ENCODE measurements at regions not wholly inside any gene's neighbourhood (a gene's known extent, or its start where the extent isn't known, plus 50 kb on each side); places are given as distances from the start of the nearest gene placed in this dataset.
A peak's percentile ranks its signal among the peaks of the same experiment; 100 is the strongest.

DNA sequence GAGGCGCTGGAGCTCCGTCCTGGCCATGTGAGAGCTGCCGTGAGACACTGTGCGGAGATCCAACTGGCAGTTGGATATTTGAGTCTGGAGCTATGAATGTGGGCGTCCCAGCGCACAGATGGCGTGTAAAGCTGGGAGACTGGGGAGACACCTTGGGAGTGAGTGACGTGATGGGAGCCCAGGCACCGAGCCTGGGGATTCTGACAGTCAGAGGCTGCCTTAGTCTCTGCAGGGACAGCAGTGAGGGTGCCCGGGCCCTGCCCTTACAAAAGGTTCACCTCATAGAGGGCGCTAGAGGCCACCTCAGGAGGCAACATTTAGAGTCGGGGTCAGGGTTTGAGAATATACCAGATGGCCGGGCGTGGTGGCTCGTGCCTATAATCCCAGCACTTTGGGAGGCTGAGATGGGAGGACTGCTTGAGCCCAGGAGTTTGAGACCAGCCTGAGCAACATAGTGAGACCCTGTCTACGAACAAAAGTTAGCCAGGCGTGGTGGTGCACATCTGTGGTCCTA is 194.1 kb upstream of the GSE1 start:
- H3K27ac ChIP-seq (ENCODE audit: low read length): no peak overlapping the region
- POLR2A ChIA-PET: no interaction called here
- H3K4me3 ChIP-seq (ENCODE audit: low read depth in 2 of 2, low read length in 2 of 2): no peak overlapping the region
- H3K27me3 ChIP-seq (ENCODE audit: control insufficient read depth, insufficient read depth, low read length): no peaks in the 10 kb centered on the region
- no peaks in the 10 kb centered on the region for H3K9me3 ChIP-seq (ENCODE audit: control insufficient read depth, insufficient read depth, low read depth, low read length)
- BruUV-seq (replicated peaks): no TSS peak
- H3K4me1 ChIP-seq (ENCODE audit: control insufficient read depth, insufficient read depth, low read length): peaks cover 3% of the 10 kb centered on the region; the same call in 1 of the 2 replicates
- DNase-seq (ENCODE audit: low read depth, low spot score) (no peak), ATAC-seq (no peak)
- in situ Hi-C loops (cut with HindIII; ENCODE audit: low pct_unique_long_range_greater_than_20kb, low sequenced_read_pairs) (no loop called here), intact Hi-C loops (cut with micrococcal nuclease; ENCODE audit: unreplicated experiment) (no loop called here)
- H3K36me3 ChIP-seq (ENCODE audit: control insufficient read depth, insufficient read depth, low read length): no peaks in the 10 kb centered on the region
- CTCF ChIA-PET: no interaction called here
- TF ChIP-seq, protein P1, sequence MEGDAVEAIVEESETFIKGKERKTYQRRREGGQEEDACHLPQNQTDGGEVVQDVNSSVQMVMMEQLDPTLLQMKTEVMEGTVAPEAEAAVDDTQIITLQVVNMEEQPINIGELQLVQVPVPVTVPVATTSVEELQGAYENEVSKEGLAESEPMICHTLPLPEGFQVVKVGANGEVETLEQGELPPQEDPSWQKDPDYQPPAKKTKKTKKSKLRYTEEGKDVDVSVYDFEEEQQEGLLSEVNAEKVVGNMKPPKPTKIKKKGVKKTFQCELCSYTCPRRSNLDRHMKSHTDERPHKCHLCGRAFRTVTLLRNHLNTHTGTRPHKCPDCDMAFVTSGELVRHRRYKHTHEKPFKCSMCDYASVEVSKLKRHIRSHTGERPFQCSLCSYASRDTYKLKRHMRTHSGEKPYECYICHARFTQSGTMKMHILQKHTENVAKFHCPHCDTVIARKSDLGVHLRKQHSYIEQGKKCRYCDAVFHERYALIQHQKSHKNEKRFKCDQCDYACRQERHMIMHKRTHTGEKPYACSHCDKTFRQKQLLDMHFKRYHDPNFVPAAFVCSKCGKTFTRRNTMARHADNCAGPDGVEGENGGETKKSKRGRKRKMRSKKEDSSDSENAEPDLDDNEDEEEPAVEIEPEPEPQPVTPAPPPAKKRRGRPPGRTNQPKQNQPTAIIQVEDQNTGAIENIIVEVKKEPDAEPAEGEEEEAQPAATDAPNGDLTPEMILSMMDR (IDR thresholded peaks at IDR 0.05): peak; percentile 46
- no peak for TF ChIP-seq POLR2AphosphoS5 (IDR thresholded peaks at IDR 0.05; ENCODE audit: low read depth, low read length)
- TF ChIP-seq, protein P2, sequence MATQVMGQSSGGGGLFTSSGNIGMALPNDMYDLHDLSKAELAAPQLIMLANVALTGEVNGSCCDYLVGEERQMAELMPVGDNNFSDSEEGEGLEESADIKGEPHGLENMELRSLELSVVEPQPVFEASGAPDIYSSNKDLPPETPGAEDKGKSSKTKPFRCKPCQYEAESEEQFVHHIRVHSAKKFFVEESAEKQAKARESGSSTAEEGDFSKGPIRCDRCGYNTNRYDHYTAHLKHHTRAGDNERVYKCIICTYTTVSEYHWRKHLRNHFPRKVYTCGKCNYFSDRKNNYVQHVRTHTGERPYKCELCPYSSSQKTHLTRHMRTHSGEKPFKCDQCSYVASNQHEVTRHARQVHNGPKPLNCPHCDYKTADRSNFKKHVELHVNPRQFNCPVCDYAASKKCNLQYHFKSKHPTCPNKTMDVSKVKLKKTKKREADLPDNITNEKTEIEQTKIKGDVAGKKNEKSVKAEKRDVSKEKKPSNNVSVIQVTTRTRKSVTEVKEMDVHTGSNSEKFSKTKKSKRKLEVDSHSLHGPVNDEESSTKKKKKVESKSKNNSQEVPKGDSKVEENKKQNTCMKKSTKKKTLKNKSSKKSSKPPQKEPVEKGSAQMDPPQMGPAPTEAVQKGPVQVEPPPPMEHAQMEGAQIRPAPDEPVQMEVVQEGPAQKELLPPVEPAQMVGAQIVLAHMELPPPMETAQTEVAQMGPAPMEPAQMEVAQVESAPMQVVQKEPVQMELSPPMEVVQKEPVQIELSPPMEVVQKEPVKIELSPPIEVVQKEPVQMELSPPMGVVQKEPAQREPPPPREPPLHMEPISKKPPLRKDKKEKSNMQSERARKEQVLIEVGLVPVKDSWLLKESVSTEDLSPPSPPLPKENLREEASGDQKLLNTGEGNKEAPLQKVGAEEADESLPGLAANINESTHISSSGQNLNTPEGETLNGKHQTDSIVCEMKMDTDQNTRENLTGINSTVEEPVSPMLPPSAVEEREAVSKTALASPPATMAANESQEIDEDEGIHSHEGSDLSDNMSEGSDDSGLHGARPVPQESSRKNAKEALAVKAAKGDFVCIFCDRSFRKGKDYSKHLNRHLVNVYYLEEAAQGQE (IDR thresholded peaks at IDR 0.05; ENCODE audit: insufficient read depth in 1 of 2, low read depth in 2 of 2, low read length in 1 of 2): no peak

DNA sequence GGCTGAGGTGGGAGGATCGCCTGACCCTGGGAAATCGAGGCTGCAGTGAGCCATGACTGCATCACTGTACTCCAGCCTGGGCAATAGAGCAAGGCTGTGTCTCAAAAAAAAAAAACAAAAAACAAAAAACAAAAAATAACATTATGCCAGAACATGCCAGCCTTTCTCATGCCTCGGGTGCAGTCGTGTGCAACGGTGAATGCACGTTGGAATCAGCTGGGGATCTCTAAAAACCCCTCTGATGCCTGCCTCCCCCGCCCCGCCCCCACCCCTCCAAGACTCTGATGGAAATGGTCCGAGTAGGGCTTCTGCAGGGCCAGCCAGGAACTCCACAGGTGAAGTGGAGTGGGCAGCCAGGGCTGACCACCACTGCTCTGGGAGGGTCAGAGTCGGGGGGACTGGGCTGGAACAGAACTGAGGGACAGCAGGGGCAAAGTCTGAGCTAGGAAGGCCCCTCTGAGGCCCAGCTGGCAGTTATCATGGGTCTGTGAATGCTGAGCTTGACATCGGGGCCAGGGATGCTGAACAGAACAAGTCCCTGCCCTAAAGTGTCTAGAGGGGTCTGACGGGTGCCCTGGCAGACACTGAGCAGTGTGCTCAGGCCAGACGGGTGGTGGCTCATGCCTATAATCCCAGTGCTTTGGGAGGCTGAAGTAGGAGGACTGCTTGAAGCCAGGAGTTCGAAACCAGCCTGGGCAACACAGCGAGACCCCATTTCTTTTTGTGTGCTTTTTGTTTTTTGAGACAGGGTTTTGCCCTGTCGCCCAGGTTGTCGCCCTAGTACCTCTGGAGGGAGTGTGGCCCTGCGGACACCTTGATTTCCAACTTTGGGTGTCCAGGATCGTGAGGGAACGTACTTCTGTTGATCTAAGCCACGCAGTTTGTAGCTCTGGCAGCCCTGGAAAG is 193.4 kb upstream of the GSE1 start:
- CTCF ChIA-PET: interaction anchor here (0.6 to 1.1 kb wide), 4 partner anchors 123 to 257 kb away, joined by 3 read pairs; no protein-coding TSS in a partner anchor
- ATAC-seq: no peak
- Histone ChIP-seq H3K9me3 (ENCODE audit: control insufficient read depth, insufficient read depth, low read depth, low read length) (no peaks in the 10 kb centered on the region), H3K36me3 (ENCODE audit: control insufficient read depth, insufficient read depth, low read length) (no peaks in the 10 kb centered on the region), H3K27ac (ENCODE audit: low read length) (no peak overlapping the region), H3K27me3 (ENCODE audit: control insufficient read depth, insufficient read depth, low read length) (no peaks in the 10 kb centered on the region), H3K4me1 (ENCODE audit: control insufficient read depth, insufficient read depth, low read length) (peaks cover 3% of the 10 kb centered on the region; the same call in 1 of the 2 replicates), H3K4me3 (ENCODE audit: low read depth in 2 of 2, low read length in 2 of 2) (no peak overlapping the region)
- POLR2A ChIA-PET: no interaction called here
- in situ Hi-C loops (cut with HindIII; ENCODE audit: low pct_unique_long_range_greater_than_20kb, low sequenced_read_pairs) (no loop called here), intact Hi-C loops (cut with micrococcal nuclease; ENCODE audit: unreplicated experiment) (loop anchor here (10.0 kb wide), 1 partner anchor 195 kb away; the partner anchor contains the start of gene GSE1)
- DNase-seq (ENCODE audit: low read depth, low spot score): no peak
- BruUV-seq (replicated peaks): no TSS peak
- TF ChIP-seq, protein P2 (IDR thresholded peaks at IDR 0.05; ENCODE audit: insufficient read depth in 1 of 2, low read depth in 2 of 2, low read length in 1 of 2): no peak
- TF ChIP-seq SIN3A (IDR thresholded peaks at IDR 0.05; ENCODE audit: borderline replicate concordance, insufficient read depth, low read depth, low read length): no peak
- TF ChIP-seq, protein P1 (IDR thresholded peaks at IDR 0.05): no peak
- TF ChIP-seq TCF7L2 (IDR thresholded peaks at IDR 0.05; ENCODE audit: low read depth, low read length): no peak
- TF ChIP-seq POLR2AphosphoS5 (IDR thresholded peaks at IDR 0.05; ENCODE audit: low read depth, low read length): no peak
